ENCODE measurements at regions not wholly inside any gene's neighbourhood (a gene's known extent, or its start where the extent isn't known, plus 50 kb on each side); places are given as distances from the start of the nearest gene placed in this dataset.
A peak's percentile ranks its signal among the peaks of the same experiment; 100 is the strongest.

DNA sequence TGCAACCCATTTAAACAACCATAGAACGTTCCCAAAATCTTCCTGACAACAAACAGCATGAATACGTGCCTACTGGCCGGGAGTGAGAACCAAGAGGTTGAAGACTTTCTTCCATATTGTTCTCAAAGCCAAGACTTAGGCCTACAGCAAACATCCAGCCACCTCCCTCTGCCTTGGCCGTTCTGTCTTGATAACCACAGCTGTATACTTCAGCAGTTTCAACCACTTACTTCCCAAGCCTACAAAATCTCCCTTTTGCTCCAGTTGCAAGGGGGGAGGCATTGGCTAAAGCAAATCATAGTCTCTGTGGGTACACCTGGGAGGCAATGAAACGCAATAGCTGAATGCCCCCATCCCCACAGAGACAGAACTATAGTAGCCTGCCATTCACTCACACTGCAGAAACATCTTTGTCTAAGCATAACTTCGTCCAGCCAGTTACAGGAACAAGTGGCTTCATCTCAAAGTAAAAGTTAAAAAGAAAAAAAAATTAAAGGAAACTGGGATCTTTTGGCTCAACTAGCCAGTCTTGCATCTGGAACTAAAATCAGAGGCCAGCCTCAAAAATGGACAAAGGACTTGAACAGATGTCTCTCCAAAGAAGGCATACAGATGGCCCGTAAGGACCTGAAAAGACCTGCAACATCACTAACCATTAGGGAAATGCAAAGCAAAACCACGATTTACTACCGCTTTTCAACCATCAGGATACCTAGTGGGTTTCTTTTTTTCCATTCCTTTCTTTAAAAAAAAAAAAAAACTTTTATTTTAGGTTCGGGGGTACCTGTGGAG lies 186.0 kb downstream of the PSMG1 start:
- DNase-seq: no peak

DNA sequence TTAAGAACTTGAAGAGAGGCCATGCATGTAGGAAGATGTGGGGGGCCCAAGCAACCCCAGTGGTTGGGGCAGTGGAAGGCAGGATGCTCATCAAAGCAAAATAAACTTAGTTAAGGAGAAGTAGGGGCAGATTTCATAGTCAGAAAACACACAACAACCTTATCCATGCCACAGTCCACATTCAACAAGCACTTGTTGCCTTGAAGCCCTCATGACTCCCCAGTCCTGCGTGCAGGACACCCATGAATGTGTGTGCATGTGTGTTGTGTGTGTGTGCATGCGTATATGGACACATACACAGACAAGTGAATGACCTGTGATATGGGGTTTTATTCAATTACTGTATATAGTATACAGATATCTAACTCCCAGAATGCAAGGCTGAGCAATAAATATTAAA lies 186.9 kb downstream of the PSMG1 start:
- DNase-seq: no peak

DNA sequence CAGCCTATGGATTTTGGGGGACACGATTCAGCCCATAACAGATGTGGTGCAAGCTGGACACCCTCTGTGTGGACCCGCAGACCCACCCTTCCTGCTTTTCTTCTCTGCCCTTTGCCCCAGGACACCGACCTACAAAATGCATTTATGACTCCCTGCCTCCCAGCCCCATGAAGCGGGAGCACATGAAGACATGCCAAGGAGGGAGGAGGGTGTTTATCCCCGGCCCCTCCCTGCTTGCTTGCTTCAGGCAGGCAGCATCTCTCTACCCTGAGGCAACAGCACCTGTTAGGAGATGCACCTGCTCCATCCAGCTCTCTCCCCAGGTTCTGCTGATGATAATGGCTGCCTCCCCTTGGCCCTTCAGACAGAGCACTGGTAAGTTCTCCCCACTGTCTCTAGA lies 187.5 kb downstream of the PSMG1 start:
- DNase-seq: no peak

DNA sequence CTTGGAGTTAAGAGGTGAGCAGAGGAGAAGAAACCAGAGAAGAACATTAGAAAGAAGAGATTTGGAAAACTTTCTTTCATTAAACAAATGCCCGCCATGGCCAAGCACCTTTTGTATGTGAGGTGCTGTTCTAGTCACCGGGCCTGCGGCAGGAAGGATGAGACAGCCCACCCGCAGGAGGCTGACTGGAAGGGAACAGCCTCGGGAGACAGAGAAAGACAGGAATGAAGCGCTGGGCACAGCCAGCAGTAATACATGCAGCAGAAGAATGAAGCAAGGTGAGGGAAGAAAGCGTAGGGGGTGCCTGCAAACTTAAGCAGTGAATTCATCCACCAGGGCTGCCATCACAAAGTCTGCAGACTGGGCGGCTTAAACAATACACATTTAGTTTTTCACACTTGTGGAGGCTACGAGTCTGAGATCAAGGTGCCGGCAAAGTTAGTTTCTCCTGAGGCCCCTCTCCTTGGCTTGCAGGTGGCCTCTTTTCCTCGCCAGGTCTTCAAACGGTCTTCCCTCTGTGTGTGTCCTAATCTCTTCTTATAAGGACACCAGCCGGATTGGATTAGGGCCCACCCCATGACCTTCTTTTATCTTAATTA lies 188.1 kb downstream of the PSMG1 start:
- no peak for DNase-seq

DNA sequence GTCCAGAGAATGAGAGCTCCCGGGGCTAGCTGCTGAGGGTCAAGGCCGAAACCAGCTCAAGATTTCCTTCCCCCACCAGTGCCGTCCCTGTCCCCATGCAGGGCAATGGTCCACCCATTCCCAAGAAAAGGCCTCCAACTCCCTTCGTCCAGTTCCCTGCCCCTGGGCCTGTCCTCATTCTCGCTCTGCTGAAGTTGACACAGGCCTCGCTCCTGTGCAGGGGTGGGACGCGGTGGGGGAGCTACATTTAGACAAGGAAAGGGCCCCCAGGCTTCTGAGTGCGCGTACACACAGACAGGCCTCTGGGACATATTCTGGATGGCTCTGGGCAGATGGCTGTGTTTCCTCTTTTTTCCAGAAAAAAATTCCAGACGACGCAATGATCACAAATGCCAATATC lies 188.3 kb downstream of the ETS2 start:
- DNase-seq: no peak

DNA sequence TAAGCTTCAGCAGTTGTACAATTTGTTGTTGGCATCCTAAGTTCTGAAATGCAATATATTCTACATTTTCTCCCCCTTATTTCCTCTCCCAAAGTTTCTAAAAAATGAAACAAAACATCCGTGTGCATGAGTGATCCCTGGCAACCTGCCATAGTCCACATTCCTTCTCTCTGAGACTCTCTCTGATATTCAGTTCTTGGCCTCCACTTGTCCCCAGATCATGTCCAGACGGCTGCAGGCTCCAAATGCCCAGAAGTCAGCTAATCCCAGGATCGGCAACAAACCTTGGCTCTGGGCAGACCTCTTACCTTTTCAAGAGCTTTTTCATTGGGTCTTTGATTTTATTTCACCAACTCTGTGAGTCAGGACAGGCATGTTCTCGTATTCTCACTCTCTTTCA lies 187.8 kb downstream of the ETS2 start:
- no peak for DNase-seq

DNA sequence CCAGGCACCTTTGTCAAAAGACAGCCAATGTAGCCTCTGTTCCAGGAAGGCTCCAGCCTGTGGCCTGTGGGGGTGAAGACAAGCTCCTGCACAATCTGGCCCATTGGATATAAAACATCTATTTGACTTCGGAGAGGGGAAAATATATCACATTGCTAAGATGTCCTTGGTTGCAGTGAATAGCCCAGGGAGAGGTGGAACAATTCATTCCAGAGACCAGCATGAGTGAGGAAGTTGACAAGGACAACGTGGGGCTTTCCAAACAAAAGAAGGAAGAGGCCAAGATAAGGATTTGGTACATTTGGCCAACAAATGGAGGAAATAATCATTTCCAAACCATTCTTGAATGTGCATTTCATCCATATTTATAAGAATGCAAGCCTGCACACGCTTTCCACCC lies 187.0 kb downstream of the ETS2 start:
- no peak for DNase-seq

DNA sequence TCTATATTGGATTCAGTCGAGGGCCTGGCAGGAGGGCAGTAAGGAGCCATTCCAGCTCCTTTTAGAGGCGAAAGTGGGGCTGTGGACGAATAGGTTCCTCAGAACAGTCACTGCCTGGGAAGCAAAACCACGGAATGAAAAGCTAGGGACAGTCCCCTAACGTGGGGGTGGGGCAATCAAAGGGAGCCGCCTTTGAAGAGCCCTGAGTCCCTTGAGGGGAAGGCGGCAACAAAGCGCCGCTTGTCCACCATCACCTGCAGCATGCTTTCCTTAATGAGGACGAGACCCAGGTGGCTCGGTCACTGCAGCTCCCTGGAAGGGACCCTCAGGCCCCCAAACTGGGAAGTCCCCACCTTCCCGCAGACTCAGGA lies 184.7 kb downstream of the ETS2 start:
- DNase-seq: no peak

DNA sequence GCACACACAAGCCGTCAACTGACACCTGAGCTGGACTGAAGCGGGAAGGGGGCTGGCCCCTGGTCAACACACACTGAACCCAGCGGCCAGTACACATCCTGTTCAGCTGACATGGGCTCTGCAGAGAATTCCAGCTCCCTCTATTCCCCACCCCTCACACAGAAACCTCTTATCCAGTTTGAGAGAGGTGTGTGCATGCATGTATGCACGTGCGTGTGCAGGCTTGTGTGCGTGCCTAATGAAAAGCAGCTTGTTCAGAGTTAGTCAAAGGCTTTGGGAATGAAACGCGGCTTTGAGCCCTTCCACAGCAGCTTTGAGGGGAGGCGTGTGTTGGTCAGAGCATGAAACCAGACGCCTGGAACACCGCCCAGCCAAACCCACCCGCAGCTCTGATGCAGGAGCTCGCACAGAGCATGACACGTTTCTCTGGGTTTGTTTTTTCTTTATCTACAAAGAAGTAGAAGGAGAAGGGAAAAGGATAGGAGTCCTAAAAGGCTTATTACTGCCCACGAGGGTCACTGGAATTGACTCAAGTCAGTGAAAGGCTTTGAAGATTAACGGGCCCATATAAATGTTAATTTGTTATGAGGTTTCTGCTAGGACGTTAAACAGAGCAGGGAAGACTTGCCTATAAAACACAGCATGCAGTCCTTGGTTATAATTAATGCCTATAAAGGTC lies 184.2 kb downstream of the ETS2 start:
- no peak for DNase-seq

DNA sequence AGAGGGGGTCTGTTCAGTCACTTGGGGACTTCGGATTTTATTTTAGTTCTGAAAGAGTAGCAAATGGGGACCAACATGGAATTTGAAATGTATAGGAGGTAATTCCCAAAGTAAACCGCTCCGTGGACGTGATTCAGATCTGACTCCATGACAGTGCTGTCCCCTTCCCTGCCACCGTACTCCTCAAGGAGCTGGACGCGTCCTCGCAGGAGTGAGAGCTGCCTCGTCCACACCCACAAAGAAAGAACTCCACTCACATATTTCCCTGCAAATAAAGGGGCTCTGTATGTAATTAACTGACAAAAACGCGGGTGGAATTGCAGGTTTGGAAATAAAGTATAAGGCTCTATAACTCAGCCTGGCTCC lies 183.6 kb downstream of the ETS2 start:
- no peak for DNase-seq

DNA sequence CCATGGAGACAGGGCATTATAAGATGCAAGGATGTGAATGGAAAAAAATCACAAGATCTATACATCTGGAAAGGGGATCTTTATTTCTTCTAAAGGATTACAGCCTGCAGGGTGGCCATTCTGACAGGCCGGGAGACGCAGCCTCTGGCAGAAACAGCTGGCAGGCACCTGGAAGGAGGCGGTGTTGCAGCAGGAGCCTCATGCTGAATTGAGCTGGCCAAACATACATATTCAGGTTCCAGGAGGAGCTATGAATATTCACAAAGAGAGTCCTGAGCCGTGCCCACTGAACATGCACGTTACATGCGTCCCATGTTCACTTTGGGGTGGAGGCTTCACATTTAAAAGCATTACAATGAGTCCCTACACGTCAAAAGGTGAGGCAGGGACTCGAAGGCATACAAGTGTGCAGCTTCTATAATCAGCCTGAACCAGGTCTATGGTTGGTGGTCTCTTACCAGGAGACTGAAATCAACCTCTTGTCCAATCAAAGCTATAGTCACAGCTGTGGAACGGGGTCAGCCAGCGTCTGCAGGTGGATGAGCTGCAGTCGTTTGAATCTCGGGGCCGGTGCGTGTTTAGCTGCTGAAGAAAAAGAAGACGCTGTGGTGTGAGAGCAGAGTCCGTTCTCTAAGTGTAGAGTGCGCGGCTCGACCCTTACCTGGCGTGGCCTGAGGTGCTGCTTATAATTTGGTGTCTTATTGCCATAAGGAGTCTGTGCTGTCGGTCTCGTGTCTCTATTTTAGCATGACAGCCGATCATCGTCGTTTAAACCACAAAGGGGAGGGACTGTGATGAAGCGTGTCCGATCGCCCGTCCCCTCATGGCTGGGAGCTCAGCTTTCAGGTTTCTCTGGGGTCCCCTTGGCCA lies 183.0 kb downstream of the ETS2 start:
- no peak for DNase-seq

DNA sequence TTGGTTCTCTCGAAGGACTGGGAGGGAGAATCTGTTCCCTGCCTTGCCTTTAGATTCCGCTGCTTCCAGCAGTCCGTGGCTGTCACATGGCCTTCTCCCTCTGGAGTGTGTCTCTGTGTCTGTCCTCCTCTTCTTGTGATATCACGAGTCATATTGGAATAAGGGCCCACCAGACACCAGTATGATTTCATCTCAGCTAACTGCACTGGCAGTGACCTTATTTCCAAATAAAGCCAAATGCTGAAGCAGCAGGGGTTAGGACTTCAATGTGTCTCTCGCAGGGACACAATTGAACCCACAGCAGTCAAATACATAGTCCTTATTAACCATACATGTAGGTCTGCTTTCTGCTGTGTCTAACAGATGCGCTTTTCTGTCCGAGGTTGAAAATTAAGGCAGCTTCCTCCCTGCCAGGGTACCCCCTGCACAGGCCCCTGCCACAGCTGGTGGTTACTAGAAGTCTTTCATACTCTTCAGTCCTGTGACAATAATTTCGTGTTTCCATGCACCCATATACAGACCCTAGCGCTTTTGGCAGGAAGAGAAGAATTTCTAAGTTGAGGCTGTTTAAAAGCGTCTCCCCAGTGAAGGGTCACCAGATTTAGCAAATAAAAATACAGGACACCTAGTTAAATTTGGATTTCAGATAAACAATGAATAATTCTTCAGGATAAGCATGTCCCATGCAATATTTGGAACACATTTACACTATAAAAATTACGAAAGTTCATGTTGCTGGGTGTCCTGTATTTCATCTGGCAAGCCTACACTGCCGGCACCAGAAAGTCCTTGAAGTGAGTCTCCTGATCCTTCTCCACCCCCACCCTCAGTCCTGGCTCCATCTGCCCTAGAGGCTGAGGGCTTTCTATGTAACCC lies 182.1 kb downstream of the ETS2 start:
- no peak for DNase-seq

DNA sequence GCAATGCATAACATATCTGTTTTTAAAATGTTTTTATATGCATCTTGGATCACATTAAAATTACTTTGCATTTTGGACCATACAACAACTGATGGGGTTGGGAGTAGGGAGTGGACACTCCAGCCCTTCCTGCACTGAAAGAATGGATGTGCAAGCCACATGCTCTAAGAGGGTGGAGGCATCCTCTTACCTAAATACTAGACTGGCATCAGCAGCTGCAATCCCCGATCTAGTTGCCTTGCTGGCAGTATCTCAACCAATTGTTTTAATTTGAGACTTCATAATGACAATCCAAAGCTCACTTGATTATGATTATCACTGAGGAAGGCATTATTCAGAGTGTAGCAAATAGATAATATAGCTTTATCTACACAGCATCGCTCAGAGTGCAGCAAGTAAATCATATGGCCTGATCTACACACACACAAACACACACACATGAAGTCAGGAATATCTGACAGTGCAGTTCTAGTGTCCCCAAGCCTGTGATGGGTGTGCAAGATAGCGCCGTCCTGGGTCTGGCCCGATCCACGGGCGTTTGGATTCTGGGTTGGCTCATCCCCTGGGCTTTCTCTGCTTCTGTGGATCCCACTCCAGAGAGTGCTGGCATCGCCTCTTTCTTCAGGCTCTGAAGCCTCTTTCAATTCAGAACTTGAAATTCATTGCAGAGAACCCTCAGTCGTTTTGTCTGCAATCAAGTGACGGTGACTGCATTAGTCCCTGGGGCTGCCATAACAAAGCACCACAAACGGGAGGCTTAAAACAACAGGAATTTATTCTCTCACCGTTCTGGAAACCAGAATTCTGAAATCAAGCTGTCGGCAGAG lies 181.3 kb downstream of the ETS2 start:
- DNase-seq: no peak

DNA sequence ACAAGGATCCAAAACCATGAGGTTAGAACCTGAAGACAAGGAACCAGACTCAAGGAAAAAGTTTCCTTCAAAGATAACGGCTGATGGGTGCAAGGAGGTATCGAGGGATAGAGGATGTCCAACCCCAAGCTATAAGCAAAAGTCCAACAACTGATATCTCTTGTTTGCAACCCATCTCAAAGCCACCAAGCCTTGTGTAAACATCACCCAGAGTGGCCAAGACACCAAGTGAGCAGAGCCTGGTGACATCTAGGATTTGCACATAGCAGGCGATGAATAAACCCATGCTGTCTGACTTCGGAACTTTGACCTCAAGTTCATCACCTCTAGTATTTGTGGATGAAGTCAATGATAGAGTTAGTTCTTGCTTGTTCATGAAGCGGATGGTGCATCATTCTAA lies 180.7 kb downstream of the ETS2 start:
- no peak for DNase-seq

DNA sequence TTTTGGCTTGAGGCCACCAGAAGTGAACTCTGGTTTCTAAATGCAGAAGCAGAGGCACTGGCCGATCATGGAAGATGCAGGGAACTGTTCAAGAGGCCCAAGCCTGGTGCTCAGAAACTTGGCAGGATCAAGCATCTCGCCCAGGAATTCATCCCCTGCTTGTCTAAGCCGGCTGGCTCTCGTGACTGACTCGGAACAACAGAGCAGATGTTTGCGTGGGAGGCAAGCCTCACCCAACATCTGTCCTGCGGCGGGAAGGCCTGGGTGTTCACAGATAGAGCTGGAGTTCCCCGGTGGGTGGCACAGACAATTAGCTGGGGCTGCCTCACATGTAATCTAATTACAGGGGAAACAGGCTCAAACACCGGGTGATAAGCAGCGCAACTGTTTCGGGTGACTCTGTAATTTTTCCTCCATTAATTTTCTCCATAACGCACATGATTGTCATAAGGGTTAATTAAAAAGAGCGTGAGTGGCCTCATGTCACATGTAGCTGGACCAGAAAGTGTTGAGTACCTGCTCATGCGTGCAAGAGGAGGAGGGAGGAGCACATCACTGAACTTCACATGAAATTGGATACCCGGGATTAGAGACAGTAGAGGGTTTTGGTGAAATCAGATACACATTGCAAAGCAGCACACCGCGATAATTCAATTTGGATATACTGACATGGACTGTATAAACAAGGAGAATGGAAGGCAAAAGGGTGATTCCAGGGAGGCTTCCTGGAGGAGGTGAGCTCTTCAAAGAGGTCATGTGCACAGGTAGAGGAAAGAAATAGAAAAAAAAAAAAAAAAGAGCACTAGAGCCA lies 180.0 kb downstream of the ETS2 start:
- peak; percentile 51 to 65 for DNase-seq

DNA sequence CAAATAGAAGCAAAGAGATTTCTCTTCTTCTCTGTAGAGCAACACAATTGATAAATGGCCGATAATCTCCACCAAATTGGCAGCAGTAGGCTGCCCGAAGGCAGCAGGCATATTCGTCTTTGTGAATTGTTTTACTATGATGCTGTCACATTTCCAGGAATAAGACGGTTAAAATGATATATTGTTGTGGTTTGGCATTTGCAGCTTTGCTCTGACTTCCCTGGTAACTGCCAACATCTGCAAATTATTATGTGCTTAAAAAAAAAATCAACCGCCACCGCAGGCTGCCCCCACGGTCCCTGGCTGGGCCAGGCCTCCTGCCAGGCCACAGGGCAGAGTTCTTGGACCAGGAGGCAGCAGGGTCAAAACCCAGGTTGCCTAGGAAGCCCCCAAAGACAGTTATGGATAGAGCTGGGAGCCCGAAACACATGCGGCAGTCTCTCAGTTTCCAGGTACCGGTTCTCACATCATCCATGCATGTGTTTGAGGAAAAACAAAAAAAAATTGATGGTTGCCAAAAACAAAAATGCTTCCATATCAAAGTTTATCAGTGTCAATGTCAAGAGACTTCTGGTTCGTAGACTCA lies 179.3 kb downstream of the ETS2 start:
- no peak for DNase-seq

DNA sequence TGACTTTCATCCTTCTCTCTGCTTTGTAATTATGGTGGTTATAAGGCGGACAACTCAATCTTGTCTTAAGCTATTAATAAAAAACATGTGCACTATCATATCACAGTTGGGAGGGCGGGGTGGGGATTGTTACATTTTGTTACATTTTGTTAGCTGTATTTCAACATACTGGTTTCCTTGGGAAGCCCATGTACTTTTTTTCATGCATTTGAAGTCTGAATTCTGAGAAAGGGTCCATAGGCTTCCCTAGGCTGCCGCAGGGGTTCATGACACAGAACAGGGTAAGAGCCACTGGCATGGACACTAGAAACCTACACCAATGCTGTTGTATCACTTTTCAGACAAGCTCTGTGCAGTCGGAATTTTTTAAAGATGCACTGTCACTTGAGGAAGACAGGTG lies 178.8 kb downstream of the ETS2 start:
- DNase-seq: no peak

DNA sequence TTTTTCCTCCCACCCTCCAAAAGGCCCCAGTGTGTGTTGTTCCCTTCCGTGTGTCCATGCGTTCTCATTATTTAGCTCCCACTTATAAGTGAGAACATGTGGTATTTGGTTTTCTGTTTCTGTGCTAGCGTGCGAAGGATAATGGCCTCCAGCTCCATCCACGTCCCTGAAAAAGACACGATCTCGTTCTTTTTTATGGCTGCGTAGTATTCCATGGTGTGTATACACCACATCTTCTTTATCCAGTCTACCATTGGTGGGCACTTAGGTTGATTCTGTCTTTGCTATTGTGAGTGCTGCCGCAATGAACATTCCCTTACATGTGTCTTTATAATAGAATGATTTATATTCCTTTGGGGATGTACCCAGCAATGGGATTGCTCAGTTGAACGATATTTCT lies 177.8 kb downstream of the ETS2 start:
- DNase-seq: no peak

DNA sequence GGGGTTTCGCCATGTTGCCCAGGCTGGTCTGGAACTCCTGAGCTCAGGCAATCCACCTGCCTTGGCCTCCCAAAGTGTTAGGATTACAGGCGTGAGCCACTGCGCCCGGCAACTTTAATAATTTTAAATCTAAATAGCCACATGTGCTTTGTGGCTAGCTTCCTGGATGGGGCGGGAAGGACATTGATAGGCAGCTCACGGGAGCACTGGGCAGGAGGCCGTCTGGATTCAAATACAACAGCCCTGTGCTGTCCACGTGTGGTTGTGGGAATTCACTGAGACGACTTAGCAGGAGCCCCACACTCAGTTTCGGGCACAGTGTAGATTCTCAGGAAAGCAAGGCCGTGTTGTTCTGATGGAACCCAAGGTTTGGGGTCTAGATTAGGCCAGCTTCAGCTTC lies 177.1 kb downstream of the ETS2 start:
- DNase-seq: no peak

DNA sequence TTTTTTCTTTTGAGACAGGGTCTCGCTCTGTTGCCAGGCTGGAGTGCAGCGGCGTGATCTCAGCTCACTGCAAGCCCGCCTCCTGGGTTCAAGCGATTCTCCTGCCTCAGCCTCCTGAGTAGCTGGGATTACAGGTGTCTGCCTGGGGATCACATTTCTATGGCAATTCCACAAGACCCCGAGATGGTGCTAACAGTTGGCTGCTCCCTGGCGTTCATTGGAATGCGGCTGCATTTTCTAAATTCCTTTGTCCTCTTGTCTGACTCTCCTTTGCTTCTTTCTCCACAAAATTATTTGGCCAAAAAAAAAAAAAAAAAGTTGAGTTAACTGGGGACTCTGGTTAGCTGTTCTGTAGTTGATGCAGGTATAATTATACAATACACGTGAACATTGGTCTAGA lies 176.4 kb downstream of the ETS2 start:
- no peak for DNase-seq

Measured in stimulated activated CD4-positive, alpha-beta T cell treated with anti-CD3 and anti-CD28 coated beads, Interleukin-2, amount 100 ng/mL, for 24 hours (primary cell).